WTC11 (cell line): ENCODE measurements at regions not wholly inside any gene's neighbourhood (a gene's known extent, or its start where the extent isn't known, plus 50 kb on each side); places are given as distances from the start of the nearest gene placed in this dataset.

ENCODE experiments used
- AFF4 ChIP-seq: sonication (generic); formaldehyde crosslinking; IDR thresholded peaks from 2 replicates; pipeline ENCODE4 v1.8.1; 2023; ENCODE audit warnings: mild to moderate bottlenecking, missing genetic modification reagents, borderline replicate concordance
- CTCF ChIP-seq: fragments of 200-600 bp; IDR thresholded peaks from 2 replicates; pipeline ENCODE4 v1.8.0; 2022; ENCODE audit warnings: antibody characterized with exemption
- NR1H2 ChIP-seq: sonication (generic); formaldehyde crosslinking; IDR thresholded peaks from 2 replicates; pipeline ENCODE4 v1.9.0; 2021; ENCODE audit warnings: mild to moderate bottlenecking, moderate library complexity, missing genetic modification reagents
- STAT6 ChIP-seq: sonication (generic); formaldehyde crosslinking; conservative IDR thresholded peaks from 2 replicates; pipeline ENCODE4 v1.8.1; 2023; ENCODE audit warnings: mild to moderate bottlenecking, low read depth, missing genetic modification reagents, moderate library complexity
- TEAD4 ChIP-seq: sonication (generic); formaldehyde crosslinking; IDR thresholded peaks from 2 replicates; pipeline ENCODE4 v1.8.0; 2022; ENCODE audit warnings: mild to moderate bottlenecking, missing genetic modification reagents
- ZNF138 ChIP-seq: sonication (generic); formaldehyde crosslinking; conservative IDR thresholded peaks from 2 replicates; pipeline ENCODE4 v1.8.1; 2022; ENCODE audit warnings: mild to moderate bottlenecking, moderate library complexity, missing genetic modification reagents
- ZNF263 ChIP-seq: sonication (generic); formaldehyde crosslinking; IDR thresholded peaks from 2 replicates; pipeline ENCODE4 v1.8.1; 2022; ENCODE audit warnings: low read depth, mild to moderate bottlenecking, moderate library complexity, missing genetic modification reagents
- ZNF416 ChIP-seq: fragments of 250-450 bp; sonication (Bioruptor Pico); IDR thresholded peaks from 2 replicates; pipeline ENCODE4 v1.9.0; 2021; ENCODE audit warnings: mild to moderate bottlenecking, inconsistent platforms
- TF ChIP-seq, protein P1 (sequence below): sonication (generic); formaldehyde crosslinking; IDR thresholded peaks from 2 replicates; pipeline ENCODE4 v1.8.0; 2022; ENCODE audit warnings: mild to moderate bottlenecking, missing genetic modification reagents

DNA sequence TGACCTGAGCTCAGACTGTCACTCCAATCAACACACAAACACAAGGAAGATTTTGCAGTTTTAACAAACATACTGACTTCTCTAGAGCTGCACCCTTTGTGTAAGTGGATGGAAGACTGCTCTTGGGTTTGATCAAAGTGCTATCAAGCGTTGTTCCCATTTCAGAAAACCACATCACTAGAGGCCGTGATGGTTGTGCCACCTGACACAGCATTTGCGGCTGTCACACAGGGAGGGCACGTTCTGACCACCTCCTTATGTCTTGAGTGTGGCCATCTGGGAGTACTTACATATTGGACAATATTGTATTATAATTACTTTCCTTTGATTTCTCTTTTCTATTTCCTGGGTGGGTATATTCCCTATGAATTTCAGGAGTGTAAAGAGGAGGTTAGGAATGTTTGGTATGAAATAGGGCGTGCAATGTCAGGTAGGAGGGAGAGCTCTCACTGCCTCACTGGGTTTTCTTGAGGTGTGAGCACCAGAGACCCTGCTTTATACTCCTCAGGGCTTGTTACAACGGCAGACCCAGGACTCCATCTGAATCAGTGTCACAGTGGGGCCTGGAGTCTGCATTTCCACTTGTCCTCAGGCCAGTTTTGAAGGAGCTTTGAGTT, 74.3 kb downstream of the SYNE3 start:
- TF ChIP-seq CTCF (no peak), TEAD4 (CRISPR knock-in tag) (no peak), ZNF138 (no peak), STAT6 (CRISPR knock-in tag) (no peak), ZNF416 (CRISPR knock-in tag) (no peak), NR1H2 (CRISPR knock-in tag) (no peak), AFF4 (CRISPR knock-in tag) (no peak), ZNF263 (CRISPR knock-in tag) (no peak)
- TF ChIP-seq, protein P1, sequence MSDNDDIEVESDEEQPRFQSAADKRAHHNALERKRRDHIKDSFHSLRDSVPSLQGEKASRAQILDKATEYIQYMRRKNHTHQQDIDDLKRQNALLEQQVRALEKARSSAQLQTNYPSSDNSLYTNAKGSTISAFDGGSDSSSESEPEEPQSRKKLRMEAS (CRISPR knock-in tag) = no peak
